Sigmoid colon (tissue), 6 donors: ENCODE measurements at regions not wholly inside any gene's neighbourhood (a gene's known extent, or its start where the extent isn't known, plus 50 kb on each side); places are given as distances from the start of the nearest gene placed in this dataset.

Experiments used
- DNase-seq: peaks from one replicate; pipeline ENCODE4 v3.0.0-alpha.2; 2019
- H3K27ac ChIP-seq, 4 donors: fragments of 200-600 bp; sonication (generic); one replicate each; pipeline ENCODE4 v1.5.1; 2016 to 2019; ENCODE audit warnings: mild to moderate bottlenecking in 1 of 4
- H3K27me3 ChIP-seq, 3 donors: fragments of 200-600 bp; sonication (generic); one replicate each; pipeline ENCODE4 v1.5.1; 2019; ENCODE audit warnings: mild to moderate bottlenecking in 1 of 3
- H3K36me3 ChIP-seq, 4 donors: fragments of 200-600 bp; sonication (generic); one replicate each; pipeline ENCODE4 v1.5.1; 2016 to 2019
- H3K4me1 ChIP-seq, 4 donors: fragments of 200-600 bp; sonication (generic); one replicate each; pipeline ENCODE4 v1.5.1; 2017 to 2019
- H3K4me3 ChIP-seq, 4 donors: fragments of 200-600 bp; sonication (generic); one replicate each; pipeline ENCODE4 v1.5.1; 2017 to 2019; ENCODE audit warnings: mild to moderate bottlenecking in 2 of 4, moderate library complexity in 1 of 4
- H3K9me3 ChIP-seq, 4 donors: fragments of 200-600 bp in 3 of 4; sonication (generic) in 3 of 4; one replicate each; pipeline versions ENCODE4 v1.5.1 to v1.6.1; 2013 to 2019
- EP300 ChIP-seq, 4 donors: sonication (generic); formaldehyde crosslinking; IDR thresholded peaks; one replicate each; pipeline ENCODE4 v1.6.1; 2017; ENCODE audit warnings: antibody characterized with exemption in 4 of 4
- POLR2A ChIP-seq, 2 donors: fragments of 450-650 bp; IDR thresholded peaks; one replicate each; pipeline ENCODE4 v1.6.1; 2016; ENCODE audit warnings: antibody characterized with exemption in 2 of 2, mild to moderate bottlenecking in 2 of 2, moderate library complexity in 2 of 2
- POLR2AphosphoS5 ChIP-seq, 4 donors: sonication (generic); formaldehyde crosslinking; IDR thresholded peaks; one replicate each; pipeline ENCODE4 v1.6.1; 2017; ENCODE audit warnings: antibody characterized with exemption in 4 of 4
- WGBS, 2 donors: extraction: QIAGEN DNeasy Blood & Tissue Kit; methylation state at CpG; one replicate each; pipeline ENCODE4 v1.1.7; 2013; 5-methylcytosine and 5-hydroxymethylcytosine counted together
- intact Hi-C: fragments of 100-400 bp; cut with DNase I; formaldehyde crosslinking; loops from one replicate; pipeline ENCODE4 v1.15.1; 2023
- TF ChIP-seq, protein P1 (sequence below), 4 experiments: fragments of 450-650 bp in 3 of 4; fragments of 200-600 bp in 1 of 4; IDR thresholded peaks; one replicate each; pipeline ENCODE4 v1.5.1; 2016 to 2019; ENCODE audit warnings: antibody characterized with exemption in 4 of 4, mild to moderate bottlenecking in 3 of 4, moderate library complexity in 2 of 4
- donor health status: healthy with polysubstance abuse.
- donor health status: healthy.

DNA sequence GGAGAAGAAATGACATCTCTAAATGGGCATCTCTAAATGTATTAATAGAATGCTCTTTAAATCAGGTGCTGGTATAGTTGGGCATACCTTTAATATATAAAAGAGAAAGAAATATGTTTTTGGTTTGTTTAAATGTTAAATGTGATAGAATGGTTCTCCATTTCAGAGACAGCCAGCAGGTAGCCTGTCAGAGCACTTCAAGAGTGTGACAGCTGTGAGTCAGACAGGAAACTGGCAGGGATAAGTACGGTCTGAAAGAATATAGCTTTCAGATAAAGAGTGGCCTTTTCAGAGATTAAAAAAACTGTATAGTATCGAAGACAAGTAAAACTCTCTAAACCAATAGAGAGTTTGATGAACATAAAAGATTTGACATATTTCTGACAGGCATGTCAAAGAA lies 654.1 kb downstream of the IGSF11 start:
- no peak for DNase-seq
- WGBS, 2 donors, result 53 to 55% methylated on average over 2 of the region's 2 CpGs
- Histone ChIP-seq H3K27ac (no peak overlapping the region), H3K9me3 (no peaks in the 10 kb centered on the region), H3K27me3 (no peaks in the 10 kb centered on the region), H3K4me3 (no peak overlapping the region), H3K4me1 (no peaks in the 10 kb centered on the region), H3K36me3 (no peaks in the 10 kb centered on the region)
- TF ChIP-seq EP300 (IDR thresholded peaks at IDR 0.05) (no peak), POLR2A (IDR thresholded peaks at IDR 0.05) (no peak), POLR2AphosphoS5 (IDR thresholded peaks at IDR 0.05) (no peak)
- TF ChIP-seq, protein P1, sequence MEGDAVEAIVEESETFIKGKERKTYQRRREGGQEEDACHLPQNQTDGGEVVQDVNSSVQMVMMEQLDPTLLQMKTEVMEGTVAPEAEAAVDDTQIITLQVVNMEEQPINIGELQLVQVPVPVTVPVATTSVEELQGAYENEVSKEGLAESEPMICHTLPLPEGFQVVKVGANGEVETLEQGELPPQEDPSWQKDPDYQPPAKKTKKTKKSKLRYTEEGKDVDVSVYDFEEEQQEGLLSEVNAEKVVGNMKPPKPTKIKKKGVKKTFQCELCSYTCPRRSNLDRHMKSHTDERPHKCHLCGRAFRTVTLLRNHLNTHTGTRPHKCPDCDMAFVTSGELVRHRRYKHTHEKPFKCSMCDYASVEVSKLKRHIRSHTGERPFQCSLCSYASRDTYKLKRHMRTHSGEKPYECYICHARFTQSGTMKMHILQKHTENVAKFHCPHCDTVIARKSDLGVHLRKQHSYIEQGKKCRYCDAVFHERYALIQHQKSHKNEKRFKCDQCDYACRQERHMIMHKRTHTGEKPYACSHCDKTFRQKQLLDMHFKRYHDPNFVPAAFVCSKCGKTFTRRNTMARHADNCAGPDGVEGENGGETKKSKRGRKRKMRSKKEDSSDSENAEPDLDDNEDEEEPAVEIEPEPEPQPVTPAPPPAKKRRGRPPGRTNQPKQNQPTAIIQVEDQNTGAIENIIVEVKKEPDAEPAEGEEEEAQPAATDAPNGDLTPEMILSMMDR (IDR thresholded peaks at IDR 0.05), result no peak
- intact Hi-C loops, result no loop called here

DNA sequence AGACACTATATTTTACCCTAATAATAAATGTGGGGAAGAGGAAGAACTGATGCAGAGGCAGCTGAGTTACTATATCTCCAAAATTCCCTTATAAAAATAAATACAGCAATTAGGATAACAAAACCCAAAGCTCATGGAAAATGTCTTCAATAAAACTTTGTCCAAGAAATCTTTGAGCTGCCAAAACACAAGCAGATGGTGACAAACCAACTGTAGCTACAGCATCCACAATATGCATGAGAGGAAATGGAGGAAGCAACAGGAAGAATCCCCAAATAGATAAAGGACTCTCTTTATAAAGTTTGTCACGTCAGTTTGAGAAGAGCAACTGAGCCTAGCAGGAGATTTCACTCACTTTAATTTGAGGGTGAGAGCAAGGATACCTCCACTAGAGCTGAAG lies 638.2 kb downstream of the IGSF11 start:
- no peak for DNase-seq
- no peaks in the 10 kb centered on the region for H3K36me3 ChIP-seq
- H3K9me3 ChIP-seq, result no peaks in the 10 kb centered on the region
- no peaks in the 10 kb centered on the region for H3K27me3 ChIP-seq
- H3K4me3 ChIP-seq, result no peak overlapping the region
- 45 to 61% methylated on average over 1 of the region's 1 CpG for WGBS, 2 donors
- intact Hi-C loops, result no loop called here
- no peak overlapping the region for H3K27ac ChIP-seq
- TF ChIP-seq, protein P1 (IDR thresholded peaks at IDR 0.05), result no peak
- TF ChIP-seq POLR2AphosphoS5 (IDR thresholded peaks at IDR 0.05) (no peak), EP300 (IDR thresholded peaks at IDR 0.05) (no peak)
- no peaks in the 10 kb centered on the region for H3K4me1 ChIP-seq

DNA sequence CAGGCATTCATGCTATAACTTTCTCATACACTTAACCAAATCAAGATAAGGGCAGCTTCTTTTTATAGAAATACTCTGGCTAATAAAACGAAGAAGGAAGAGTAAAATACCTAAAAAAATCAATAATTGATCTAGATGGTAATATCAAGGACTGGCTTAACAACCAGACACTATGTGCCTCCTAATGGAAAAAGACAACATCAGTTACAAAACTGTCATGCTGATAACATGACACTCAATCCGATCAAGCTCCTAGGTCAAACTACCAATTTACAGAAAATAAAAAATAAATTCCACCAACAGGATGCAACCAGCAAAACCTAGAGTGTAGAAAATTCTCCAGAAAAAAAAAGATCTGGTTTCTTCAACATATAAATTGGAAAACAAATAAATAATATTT lies 634.6 kb downstream of the IGSF11 start:
- Histone ChIP-seq H3K4me1 (no peaks in the 10 kb centered on the region), H3K27ac (no peak overlapping the region), H3K27me3 (no peaks in the 10 kb centered on the region), H3K9me3 (no peaks in the 10 kb centered on the region), H3K4me3 (no peak overlapping the region), H3K36me3 (no peaks in the 10 kb centered on the region)
- intact Hi-C loops, result no loop called here
- TF ChIP-seq EP300 (IDR thresholded peaks at IDR 0.05) (no peak), POLR2A (IDR thresholded peaks at IDR 0.05) (no peak), POLR2AphosphoS5 (IDR thresholded peaks at IDR 0.05) (no peak)
- TF ChIP-seq, protein P1 (IDR thresholded peaks at IDR 0.05), result no peak
- 46 to 70% methylated on average over 2 of the region's 2 CpGs for WGBS, 2 donors
- no peak for DNase-seq

DNA sequence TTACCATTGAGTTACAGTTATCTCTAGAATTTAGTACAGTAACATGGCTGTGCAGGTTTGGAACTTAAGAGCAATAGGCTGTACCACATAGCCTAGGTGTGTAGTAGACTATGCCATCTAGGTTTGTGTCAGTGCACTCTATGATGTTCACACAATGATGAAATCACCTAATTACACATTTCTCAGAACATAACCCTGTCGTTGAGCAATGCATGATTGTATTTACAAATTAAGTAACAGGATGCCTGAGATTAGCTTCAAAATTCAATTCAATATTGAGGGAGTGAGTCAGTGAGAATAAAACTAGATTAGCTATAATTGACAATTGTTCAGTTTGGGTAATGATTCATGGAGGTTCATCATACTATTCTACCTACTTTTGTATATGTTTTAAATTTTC lies 633.8 kb downstream of the IGSF11 start:
- no peaks in the 10 kb centered on the region for H3K27me3 ChIP-seq
- H3K4me3 ChIP-seq, result no peak overlapping the region
- 7 to 45% methylated on average over 1 of the region's 1 CpG for WGBS, 2 donors
- no peaks in the 10 kb centered on the region for H3K4me1 ChIP-seq
- TF ChIP-seq EP300 (IDR thresholded peaks at IDR 0.05), result no peak
- TF ChIP-seq POLR2AphosphoS5 (IDR thresholded peaks at IDR 0.05), result no peak
- TF ChIP-seq POLR2A (IDR thresholded peaks at IDR 0.05), result no peak
- TF ChIP-seq, protein P1 (IDR thresholded peaks at IDR 0.05), result no peak
- no peak for DNase-seq
- intact Hi-C loops, result no loop called here
- no peaks in the 10 kb centered on the region for H3K9me3 ChIP-seq
- no peak overlapping the region for H3K27ac ChIP-seq
- no peaks in the 10 kb centered on the region for H3K36me3 ChIP-seq

DNA sequence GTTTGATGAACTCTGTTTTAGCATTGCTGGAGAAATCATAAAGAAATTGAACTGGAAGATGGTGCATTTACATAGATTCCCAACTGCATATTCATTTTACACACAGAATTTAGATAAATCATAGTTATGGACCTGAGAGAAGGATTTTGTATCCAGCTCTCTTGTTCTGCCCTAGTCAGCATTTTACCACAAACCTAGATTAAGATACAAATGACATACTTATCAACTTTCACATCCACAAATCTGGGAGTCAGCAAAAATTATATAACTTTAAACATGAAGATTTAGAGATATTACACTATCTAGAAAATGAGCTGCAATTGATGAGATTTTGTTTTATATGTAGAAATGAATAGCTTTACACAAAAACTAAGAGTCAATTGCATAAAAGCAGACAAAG lies 632.8 kb downstream of the IGSF11 start:
- no peak overlapping the region for H3K4me3 ChIP-seq
- H3K36me3 ChIP-seq, result no peaks in the 10 kb centered on the region
- intact Hi-C loops, result no loop called here
- no peaks in the 10 kb centered on the region for H3K27me3 ChIP-seq
- H3K4me1 ChIP-seq, result no peaks in the 10 kb centered on the region
- H3K27ac ChIP-seq, result no peak overlapping the region
- DNase-seq, result no peak
- TF ChIP-seq EP300 (IDR thresholded peaks at IDR 0.05), result no peak
- no peak for TF ChIP-seq POLR2AphosphoS5 (IDR thresholded peaks at IDR 0.05)
- TF ChIP-seq, protein P1 (IDR thresholded peaks at IDR 0.05), result no peak
- no peak for TF ChIP-seq POLR2A (IDR thresholded peaks at IDR 0.05)
- H3K9me3 ChIP-seq, result no peaks in the 10 kb centered on the region
